Smooth muscle cell (in vitro differentiated cells): ENCODE measurements at regions not wholly inside any gene's neighbourhood (a gene's known extent, or its start where the extent isn't known, plus 50 kb on each side); places are given as distances from the start of the nearest gene placed in this dataset.

Source experiments
- DNase-seq: peaks from one replicate; lab custom pipeline; 2025; ENCODE audit not compliant: unreplicated experiment; lab: John Stamatoyannopoulos, UW
- H2AFZ ChIP-seq: fragments of 200-600 bp; sonication (generic); 2 replicates; pipeline ENCODE4 v1.6.0; 2016; ENCODE audit warnings: antibody characterized with exemption, low read depth, mild to moderate bottlenecking
- H3F3A ChIP-seq: fragments of 200-600 bp; sonication (generic); 2 replicates; pipeline ENCODE4 v1.6.0; 2017; ENCODE audit warnings: antibody characterized with exemption, low read depth
- H3K27ac ChIP-seq: fragments of 200-600 bp; sonication (generic); 2 replicates; pipeline ENCODE4 v1.5.1; 2016; ENCODE audit warnings: low read depth, mild to moderate bottlenecking
- H3K27me3 ChIP-seq: fragments of 200-600 bp; sonication (generic); 2 replicates; pipeline ENCODE4 v1.6.1; 2016; ENCODE audit warnings: low read depth, mild to moderate bottlenecking
- H3K36me3 ChIP-seq: fragments of 200-600 bp; sonication (generic); 2 replicates; pipeline ENCODE4 v1.5.1; 2016; ENCODE audit warnings: low read depth
- H3K4me1 ChIP-seq: fragments of 200-600 bp; sonication (generic); 2 replicates; pipeline ENCODE4 v1.5.1; 2016; ENCODE audit warnings: low read depth
- H3K4me2 ChIP-seq: fragments of 200-600 bp; sonication (generic); 2 replicates; pipeline ENCODE4 v1.6.0; 2016; ENCODE audit warnings: mild to moderate bottlenecking
- H3K4me3 ChIP-seq: fragments of 200-600 bp; sonication (generic); 2 replicates; pipeline ENCODE4 v1.5.1; 2016; ENCODE audit warnings: mild to moderate bottlenecking
- H3K79me2 ChIP-seq: fragments of 200-600 bp; sonication (generic); 2 replicates; pipeline ENCODE4 v1.6.0; 2016; ENCODE audit warnings: low read depth, mild to moderate bottlenecking
- H3K9ac ChIP-seq: fragments of 200-600 bp; sonication (generic); 2 replicates; pipeline ENCODE4 v1.6.0; 2016; ENCODE audit warnings: low read depth
- H3K9me3 ChIP-seq: fragments of 200-600 bp; sonication (generic); replicated peaks from 2 replicates; pipeline ENCODE4 v1.5.1; 2016; ENCODE audit warnings: low read depth
- H4K20me1 ChIP-seq: fragments of 200-600 bp; sonication (generic); 2 replicates; pipeline ENCODE4 v1.6.0; 2016; ENCODE audit warnings: low read depth
- WGBS: methylation state at CpG from one replicate; pipeline ENCODE4 v1.1.7; 2016; ENCODE audit warnings: low lambda C conversion rate; 5-methylcytosine and 5-hydroxymethylcytosine counted together
- TF ChIP-seq, protein P1 (sequence below): fragments of 200-600 bp; sonication (generic); IDR thresholded peaks from 2 replicates; pipeline ENCODE4 v1.5.1; 2017; ENCODE audit warnings: borderline replicate concordance, mild to moderate bottlenecking, antibody characterized with exemption; ENCODE audit not compliant: insufficient read depth, poor library complexity, severe bottlenecking

DNA sequence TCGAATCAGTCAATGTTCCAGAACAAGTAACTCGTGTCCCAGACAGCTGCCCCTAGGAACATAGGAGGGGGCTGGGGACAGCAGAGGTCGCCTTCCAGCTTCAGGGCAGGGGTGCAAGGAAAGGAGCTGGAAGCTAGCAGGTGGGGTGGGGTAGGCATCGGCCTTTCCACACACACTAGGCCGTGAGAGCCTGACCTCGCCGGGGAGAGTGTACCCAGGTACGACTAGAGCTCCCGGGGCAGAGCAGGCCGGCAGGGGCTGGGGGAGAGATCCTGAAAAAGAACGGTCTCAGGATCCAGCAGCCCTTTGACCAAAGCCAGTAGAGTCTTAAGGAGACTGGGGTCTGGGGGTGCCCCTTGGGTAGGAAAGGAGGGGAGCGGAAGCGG is 1127.5 kb downstream of the BRD1 start:
- no peak for DNase-seq
- Histone ChIP-seq H3K9me3 (no peaks in the 10 kb centered on the region), H3K36me3 (no peaks in the 10 kb centered on the region), H3K27me3 (no peaks in the 10 kb centered on the region), H3K4me3 (no peak overlapping the region), H2AFZ (no peak overlapping the region), H3K4me2 (no peak overlapping the region), H3K9ac (no peak overlapping the region), H4K20me1 (peaks cover 23% of the 10 kb centered on the region), H3K79me2 (no peaks in the 10 kb centered on the region), H3K4me1 (no peaks in the 10 kb centered on the region), H3K27ac (no peak overlapping the region), H3F3A (no peaks in the 10 kb centered on the region)
- TF ChIP-seq, protein P1, sequence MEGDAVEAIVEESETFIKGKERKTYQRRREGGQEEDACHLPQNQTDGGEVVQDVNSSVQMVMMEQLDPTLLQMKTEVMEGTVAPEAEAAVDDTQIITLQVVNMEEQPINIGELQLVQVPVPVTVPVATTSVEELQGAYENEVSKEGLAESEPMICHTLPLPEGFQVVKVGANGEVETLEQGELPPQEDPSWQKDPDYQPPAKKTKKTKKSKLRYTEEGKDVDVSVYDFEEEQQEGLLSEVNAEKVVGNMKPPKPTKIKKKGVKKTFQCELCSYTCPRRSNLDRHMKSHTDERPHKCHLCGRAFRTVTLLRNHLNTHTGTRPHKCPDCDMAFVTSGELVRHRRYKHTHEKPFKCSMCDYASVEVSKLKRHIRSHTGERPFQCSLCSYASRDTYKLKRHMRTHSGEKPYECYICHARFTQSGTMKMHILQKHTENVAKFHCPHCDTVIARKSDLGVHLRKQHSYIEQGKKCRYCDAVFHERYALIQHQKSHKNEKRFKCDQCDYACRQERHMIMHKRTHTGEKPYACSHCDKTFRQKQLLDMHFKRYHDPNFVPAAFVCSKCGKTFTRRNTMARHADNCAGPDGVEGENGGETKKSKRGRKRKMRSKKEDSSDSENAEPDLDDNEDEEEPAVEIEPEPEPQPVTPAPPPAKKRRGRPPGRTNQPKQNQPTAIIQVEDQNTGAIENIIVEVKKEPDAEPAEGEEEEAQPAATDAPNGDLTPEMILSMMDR: no peak
- WGBS: 95% methylated on average over 13 of the region's 13 CpGs

DNA sequence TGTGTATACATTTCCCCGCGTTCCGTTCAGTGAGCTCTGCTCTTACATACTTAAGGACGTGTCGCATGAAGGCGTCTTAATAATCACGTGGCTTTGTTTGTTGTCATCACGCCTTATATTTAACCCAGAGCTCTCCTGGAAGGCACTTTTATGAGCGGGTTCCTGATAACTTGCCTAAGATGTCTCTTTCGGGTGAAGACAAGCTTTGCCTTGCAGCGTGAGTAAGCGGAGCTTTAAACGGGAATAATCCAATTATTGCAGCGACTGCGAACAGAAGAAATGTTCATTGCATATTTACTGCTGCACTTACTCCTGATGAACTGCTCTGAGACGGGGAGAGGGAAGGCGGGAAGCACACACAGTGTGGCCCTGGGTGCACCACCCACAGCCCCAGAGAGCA is 1128.2 kb downstream of the BRD1 start:
- WGBS: 58% methylated on average over 17 of the region's 17 CpGs
- H3K9me3 ChIP-seq: no peaks in the 10 kb centered on the region

DNA sequence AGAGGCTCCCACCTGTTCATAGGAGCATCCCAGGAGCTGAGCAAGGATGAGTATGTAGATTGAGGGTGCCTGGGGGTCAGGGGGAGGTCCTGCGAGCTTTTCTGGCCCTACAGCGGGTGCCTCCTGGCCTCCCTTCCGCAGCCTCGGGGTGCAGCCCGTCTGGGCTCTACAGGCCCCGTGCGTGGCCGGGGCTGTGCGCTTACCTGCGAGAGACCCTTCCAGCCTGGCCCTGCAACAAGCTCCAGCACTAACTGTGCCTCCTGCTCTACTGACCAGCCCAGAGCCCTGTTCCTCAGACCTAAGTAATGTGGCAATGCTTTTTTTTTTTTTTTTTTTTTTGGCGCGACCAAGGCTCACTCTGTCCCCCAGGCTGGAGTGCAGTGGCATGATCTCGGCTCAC is 1129.1 kb downstream of the BRD1 start:
- no peak overlapping the region for H2AFZ ChIP-seq
- no peak overlapping the region for H3K4me3 ChIP-seq
- no peak for DNase-seq
- TF ChIP-seq, protein P1: no peak
- no peak overlapping the region for H3K4me2 ChIP-seq
- no peak overlapping the region for H3K9ac ChIP-seq
- H3K9me3 ChIP-seq: no peaks in the 10 kb centered on the region
- H4K20me1 ChIP-seq: peaks cover 27% of the 10 kb centered on the region
- no peak overlapping the region for H3K27ac ChIP-seq
- H3K79me2 ChIP-seq: no peaks in the 10 kb centered on the region
- H3K36me3 ChIP-seq: no peaks in the 10 kb centered on the region
- 95% methylated on average over 13 of the region's 13 CpGs for WGBS
- H3K4me1 ChIP-seq: no peaks in the 10 kb centered on the region
- no peaks in the 10 kb centered on the region for H3K27me3 ChIP-seq
- H3F3A ChIP-seq: no peaks in the 10 kb centered on the region

More for the DNA sequence above, 1128.2 kb downstream of the BRD1 start:
- Histone ChIP-seq H3K79me2 (no peaks in the 10 kb centered on the region), H3K4me1 (no peaks in the 10 kb centered on the region), H3K36me3 (no peaks in the 10 kb centered on the region), H3K27ac (no peak overlapping the region), H4K20me1 (peaks cover 27% of the 10 kb centered on the region), H2AFZ (no peak overlapping the region), H3K4me2 (no peak overlapping the region), H3K27me3 (no peaks in the 10 kb centered on the region), H3K4me3 (no peak overlapping the region), H3K9ac (no peak overlapping the region), H3F3A (no peaks in the 10 kb centered on the region)
- TF ChIP-seq, protein P1: no peak
- DNase-seq: no peak

GRCh38 chr22:48697694-48698276 is 1129.9 kb downstream of the BRD1 start:
- Histone ChIP-seq H3K27me3 (no peaks in the 10 kb centered on the region), H3K9ac (no peak overlapping the region), H3K36me3 (no peaks in the 10 kb centered on the region), H3K4me1 (no peaks in the 10 kb centered on the region), H3F3A (no peaks in the 10 kb centered on the region), H3K4me2 (no peak overlapping the region), H3K9me3 (no peaks in the 10 kb centered on the region), H3K27ac (no peak overlapping the region), H3K4me3 (no peak overlapping the region), H2AFZ (no peak overlapping the region), H4K20me1 (peaks cover 27% of the 10 kb centered on the region), H3K79me2 (no peaks in the 10 kb centered on the region)
- WGBS: 100% methylated on average over 6 of the region's 6 CpGs
- TF ChIP-seq, protein P1: no peak
- no peak for DNase-seq
